Endodermal cell (in vitro differentiated cells): ENCODE measurements at regions not wholly inside any gene's neighbourhood (a gene's known extent, or its start where the extent isn't known, plus 50 kb on each side); places are given as distances from the start of the nearest gene placed in this dataset.

ENCODE experiments used
- DNase-seq: peaks from one replicate; pipeline ENCODE4 v3.0.0-alpha.2; 2017
- H3K27ac ChIP-seq: 2 replicates; pipeline ENCODE4 v1.5.1; 2013; ENCODE audit warnings: mild to moderate bottlenecking, low read depth, low read length, moderate library complexity
- H3K27me3 ChIP-seq: 2 replicates; pipeline ENCODE4 v1.6.1; 2013; ENCODE audit warnings: mild to moderate bottlenecking, low read length, moderate library complexity; ENCODE audit not compliant: insufficient read depth, control insufficient read depth, poor library complexity, severe bottlenecking
- H3K36me3 ChIP-seq: 2 replicates; pipeline ENCODE4 v1.7.0; 2013; ENCODE audit warnings: mild to moderate bottlenecking, low read length, moderate library complexity; ENCODE audit not compliant: control insufficient read depth, insufficient read depth
- H3K4me1 ChIP-seq: one replicate; pipeline ENCODE4 v1.7.0; 2013; ENCODE audit warnings: low read length; ENCODE audit not compliant: control insufficient read depth, insufficient read depth
- H3K4me3 ChIP-seq: 2 replicates; pipeline ENCODE4 v1.5.1; 2013; ENCODE audit warnings: mild to moderate bottlenecking, low read length, moderate library complexity
- H3K9ac ChIP-seq: 2 replicates; pipeline ENCODE4 v1.6.1; 2013; ENCODE audit warnings: mild to moderate bottlenecking, low read length, moderate library complexity; ENCODE audit not compliant: poor library complexity, severe bottlenecking; ENCODE audit errors: extremely low read depth
- H3K9me3 ChIP-seq: 2 replicates; pipeline ENCODE4 v1.6.1; 2013; ENCODE audit warnings: mild to moderate bottlenecking, low read length, moderate library complexity; ENCODE audit not compliant: control insufficient read depth
- H3K27ac Mint-ChIP-seq: 2 replicates; pipeline ENCODE4 v1.8.0; 2020; ENCODE audit warnings: mixed read lengths
- H3K27me3 Mint-ChIP-seq: 2 replicates; pipeline ENCODE4 v1.8.0; 2021; ENCODE audit warnings: mild to moderate bottlenecking, mixed read lengths; ENCODE audit not compliant: insufficient read depth
- H3K36me3 Mint-ChIP-seq: 2 replicates; pipeline ENCODE4 v1.8.0; 2020; ENCODE audit warnings: low read depth, mixed read lengths
- H3K4me1 Mint-ChIP-seq: 2 replicates; pipeline ENCODE4 v1.8.0; 2020; ENCODE audit warnings: mixed read lengths
- H3K4me3 Mint-ChIP-seq: 2 replicates; pipeline ENCODE4 v1.8.0; 2020; ENCODE audit warnings: mild to moderate bottlenecking, moderate library complexity, mixed read lengths
- H3K9me3 Mint-ChIP-seq: 2 replicates; pipeline ENCODE4 v1.8.0; 2020; ENCODE audit warnings: mild to moderate bottlenecking, mixed read lengths
- CTCF ChIP-seq: fragments of 200-600 bp; sonication (generic); conservative IDR thresholded peaks from 2 replicates; pipeline ENCODE4 v1.5.0; 2021; ENCODE audit warnings: antibody characterized with exemption, mild to moderate bottlenecking
- WGBS, 2 experiments: methylation state at CpG; one replicate each; pipeline versions ENCODE4 v1.1.5 to v1.1.7; 2013; ENCODE audit warnings: missing lambda C conversion rate in 2 of 2, mixed read lengths in 1 of 2; ENCODE audit not compliant: insufficient coverage in 1 of 2, insufficient read length in 1 of 2; 5-methylcytosine and 5-hydroxymethylcytosine counted together

GRCh38 chr22:49300951-49301397 is 526.7 kb downstream of the BRD1 start:
- peak; percentile 20 for DNase-seq
- WGBS, 2 experiments: 91 to 94% methylated on average over 8 to 15 of the region's 15 CpGs
- no peak overlapping the region for H3K4me3 ChIP-seq

GRCh38 chr22:49300241-49300640 is 527.4 kb downstream of the BRD1 start:
- no peak for TF ChIP-seq CTCF
- no peaks in the 10 kb centered on the region for H3K9me3 ChIP-seq
- H3K36me3 Mint-ChIP-seq: no peaks in the 10 kb centered on the region
- H3K9me3 Mint-ChIP-seq: no peaks in the 10 kb centered on the region
- H3K27ac ChIP-seq: no peak overlapping the region
- H3K4me3 Mint-ChIP-seq: no peak overlapping the region
- no peak overlapping the region for H3K27ac Mint-ChIP-seq
- H3K27me3 ChIP-seq: no peaks in the 10 kb centered on the region
- H3K4me3 ChIP-seq: no peak overlapping the region
- H3K4me1 ChIP-seq: no peaks in the 10 kb centered on the region
- H3K9ac ChIP-seq: no peak overlapping the region
- no peaks in the 10 kb centered on the region for H3K4me1 Mint-ChIP-seq
- peak; percentile 20 for DNase-seq
- no peaks in the 10 kb centered on the region for H3K36me3 ChIP-seq
- 90 to 91% methylated on average over 8 to 11 of the region's 11 CpGs for WGBS, 2 experiments
- no peaks in the 10 kb centered on the region for H3K27me3 Mint-ChIP-seq

More at GRCh38 chr22:49300951-49301397, 526.7 kb downstream of the BRD1 start:
- Histone ChIP-seq H3K9me3 (no peaks in the 10 kb centered on the region), H3K27me3 (no peaks in the 10 kb centered on the region), H3K4me1 (no peaks in the 10 kb centered on the region), H3K27ac (no peak overlapping the region), H3K36me3 (no peaks in the 10 kb centered on the region), H3K9ac (no peak overlapping the region)
- Mint-ChIP-seq H3K27ac (no peak overlapping the region), H3K4me1 (no peaks in the 10 kb centered on the region), H3K9me3 (no peaks in the 10 kb centered on the region), H3K27me3 (no peaks in the 10 kb centered on the region), H3K36me3 (no peaks in the 10 kb centered on the region), H3K4me3 (no peak overlapping the region)
- no peak for TF ChIP-seq CTCF

GRCh38 chr22:49299821-49300231 is 527.8 kb downstream of the BRD1 start:
- Mint-ChIP-seq H3K9me3 (no peaks in the 10 kb centered on the region), H3K27ac (no peak overlapping the region), H3K27me3 (no peaks in the 10 kb centered on the region), H3K4me3 (no peak overlapping the region), H3K4me1 (no peaks in the 10 kb centered on the region), H3K36me3 (no peaks in the 10 kb centered on the region)
- H3K9ac ChIP-seq: no peak overlapping the region
- no peaks in the 10 kb centered on the region for H3K4me1 ChIP-seq
- H3K4me3 ChIP-seq: no peak overlapping the region
- H3K27ac ChIP-seq: no peak overlapping the region
- peak; percentile 35 for DNase-seq
- 93 to 95% methylated on average over 8 to 13 of the region's 13 CpGs for WGBS, 2 experiments
- no peak for TF ChIP-seq CTCF
- H3K9me3 ChIP-seq: no peaks in the 10 kb centered on the region
- H3K27me3 ChIP-seq: no peaks in the 10 kb centered on the region
- no peaks in the 10 kb centered on the region for H3K36me3 ChIP-seq
